Spleen (tissue), 11 donors: ENCODE measurements at regions not wholly inside any gene's neighbourhood (a gene's known extent, or its start where the extent isn't known, plus 50 kb on each side); places are given as distances from the start of the nearest gene placed in this dataset.

Experiments
- DNase-seq: peaks from one replicate; pipeline ENCODE4 v3.0.0-alpha.2; 2020
- H3K27ac ChIP-seq, 8 donors: fragments of 200-600 bp; sonication (generic) in 7 of 8; 1 replicate in 4 of 8; 2 replicates in 4 of 8; pipeline versions ENCODE4 v1.5.0 to v1.8.0; 2016 to 2021; ENCODE audit warnings: inconsistent platforms in 4 of 8, mild to moderate bottlenecking in 4 of 8, moderate library complexity in 1 of 8
- H3K27me3 ChIP-seq, 7 donors: fragments of 200-600 bp; sonication (generic) in 6 of 7; replicated peaks in 1 of 7; 1 replicate in 4 of 7; 2 replicates in 3 of 7; pipeline versions ENCODE4 v1.5.0 to v1.8.0; 2016 to 2021; ENCODE audit warnings: inconsistent platforms in 3 of 7, mild to moderate bottlenecking in 1 of 7
- H3K36me3 ChIP-seq, 6 donors: fragments of 200-600 bp; sonication (generic) in 5 of 6; 1 replicate in 4 of 6; 2 replicates in 2 of 6; pipeline versions ENCODE4 v1.5.0 to v1.8.0; 2016 to 2021; ENCODE audit warnings: inconsistent platforms in 2 of 6
- H3K4me1 ChIP-seq, 6 donors: fragments of 200-600 bp; sonication (generic) in 5 of 6; 1 replicate in 3 of 6; 2 replicates in 3 of 6; pipeline versions ENCODE4 v1.5.0 to v1.8.0; 2016 to 2021; ENCODE audit warnings: inconsistent platforms in 3 of 6
- H3K4me3 ChIP-seq, 8 donors: fragments of 200-600 bp; sonication (generic) in 7 of 8; 1 replicate in 4 of 8; 2 replicates in 4 of 8; pipeline versions ENCODE4 v1.5.0 to v1.8.0; 2016 to 2021; ENCODE audit warnings: inconsistent platforms in 4 of 8, mild to moderate bottlenecking in 4 of 8, moderate library complexity in 2 of 8
- H3K9me3 ChIP-seq, 8 donors: fragments of 200-600 bp; sonication (generic) in 7 of 8; 1 replicate in 4 of 8; 2 replicates in 4 of 8; pipeline versions ENCODE4 v1.5.0 to v1.8.0; 2016 to 2021; ENCODE audit warnings: inconsistent platforms in 4 of 8
- POLR2A ChIP-seq, 3 donors: fragments of 450-650 bp; IDR thresholded peaks; one replicate each; pipeline ENCODE4 v1.5.1; 2017; ENCODE audit warnings: antibody characterized with exemption in 3 of 3, mild to moderate bottlenecking in 1 of 3
- POLR2AphosphoS5 ChIP-seq, 3 donors: sonication (generic); formaldehyde crosslinking; IDR thresholded peaks; one replicate each; pipeline ENCODE4 v1.5.1; 2017; ENCODE audit warnings: antibody characterized with exemption in 3 of 3
- WGBS, 5 donors: extraction: QIAGEN DNeasy Blood & Tissue Kit in 3 of 5; methylation state at CpG; one replicate each; pipeline versions ENCODE4 v1.1.5 to v1.1.7; 2013 to 2018; 5-methylcytosine and 5-hydroxymethylcytosine counted together
- intact Hi-C: fragments of 100-400 bp; cut with DNase I; formaldehyde crosslinking; loops from one replicate; pipeline ENCODE4 v1.15.0; 2023; ENCODE audit warnings: low total_unique reads
- TF ChIP-seq, protein P1 (sequence below), 11 experiments: fragments of 200-600 bp in 7 of 11; fragments of 450-650 bp in 4 of 11; sonication (generic) in 4 of 11; IDR thresholded peaks in 8 of 11; conservative IDR thresholded peaks in 3 of 11; 1 replicate in 7 of 11; 2 replicates in 4 of 11; pipeline versions ENCODE4 v1.4.0 to v1.8.0; 2016 to 2021; ENCODE audit warnings: antibody characterized with exemption in 11 of 11, inconsistent platforms in 4 of 11, mild to moderate bottlenecking in 1 of 11
- donor health status: healthy with polysubstance abuse.
- donor health status: DM: no; HTN: no; CAD: no; lungs with moderate emphysema.
- donor health status: DM: no; HTN: no; CAD: no.
- donor health status: Bipolar disorder and iron deficiency.
- donor health status: healthy.
- donor health status: DM: no; HTN: no; CAD: no.
- donor health status: DM: yes; HTN: yes; CAD: no.

DNA sequence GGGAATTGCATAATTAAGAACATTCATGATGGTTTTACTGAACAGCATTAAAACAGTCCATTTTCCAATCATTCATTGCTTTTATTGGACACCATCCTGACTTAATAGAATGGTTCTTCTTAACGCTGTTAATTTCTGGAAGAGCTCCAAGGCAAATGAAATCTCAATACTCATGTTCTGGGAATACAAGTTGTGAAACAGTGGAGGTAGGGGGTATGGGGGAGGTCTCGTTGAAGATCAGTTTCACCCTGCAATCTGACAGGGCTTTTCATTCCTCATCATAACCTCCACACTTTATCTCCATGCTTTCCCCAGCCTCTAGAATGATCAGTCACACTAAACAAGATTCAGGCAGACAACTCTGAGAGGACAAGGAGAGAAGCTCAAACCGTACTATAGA lies 113.6 kb downstream of the ETAA1 start:
- Histone ChIP-seq H3K4me1 (no peaks in the 10 kb centered on the region), H3K9me3 (no peaks in the 10 kb centered on the region), H3K36me3 (no peaks in the 10 kb centered on the region), H3K27me3 (no peaks in the 10 kb centered on the region), H3K4me3 (no peak overlapping the region), H3K27ac (no peak overlapping the region)
- DNase-seq, result no peak
- WGBS, 5 donors, result 74 to 78% (median 78%) methylated on average over 3 of the region's 3 CpGs
- no peak for TF ChIP-seq POLR2A (IDR thresholded peaks at IDR 0.05)
- TF ChIP-seq, protein P1, sequence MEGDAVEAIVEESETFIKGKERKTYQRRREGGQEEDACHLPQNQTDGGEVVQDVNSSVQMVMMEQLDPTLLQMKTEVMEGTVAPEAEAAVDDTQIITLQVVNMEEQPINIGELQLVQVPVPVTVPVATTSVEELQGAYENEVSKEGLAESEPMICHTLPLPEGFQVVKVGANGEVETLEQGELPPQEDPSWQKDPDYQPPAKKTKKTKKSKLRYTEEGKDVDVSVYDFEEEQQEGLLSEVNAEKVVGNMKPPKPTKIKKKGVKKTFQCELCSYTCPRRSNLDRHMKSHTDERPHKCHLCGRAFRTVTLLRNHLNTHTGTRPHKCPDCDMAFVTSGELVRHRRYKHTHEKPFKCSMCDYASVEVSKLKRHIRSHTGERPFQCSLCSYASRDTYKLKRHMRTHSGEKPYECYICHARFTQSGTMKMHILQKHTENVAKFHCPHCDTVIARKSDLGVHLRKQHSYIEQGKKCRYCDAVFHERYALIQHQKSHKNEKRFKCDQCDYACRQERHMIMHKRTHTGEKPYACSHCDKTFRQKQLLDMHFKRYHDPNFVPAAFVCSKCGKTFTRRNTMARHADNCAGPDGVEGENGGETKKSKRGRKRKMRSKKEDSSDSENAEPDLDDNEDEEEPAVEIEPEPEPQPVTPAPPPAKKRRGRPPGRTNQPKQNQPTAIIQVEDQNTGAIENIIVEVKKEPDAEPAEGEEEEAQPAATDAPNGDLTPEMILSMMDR (IDR thresholded peaks at IDR 0.05 in 8 of 11, conservative IDR thresholded peaks at IDR 0.05 in 3 of 11), result no peak
- no peak for TF ChIP-seq POLR2AphosphoS5 (IDR thresholded peaks at IDR 0.05)
- intact Hi-C loops, result no loop called here

DNA sequence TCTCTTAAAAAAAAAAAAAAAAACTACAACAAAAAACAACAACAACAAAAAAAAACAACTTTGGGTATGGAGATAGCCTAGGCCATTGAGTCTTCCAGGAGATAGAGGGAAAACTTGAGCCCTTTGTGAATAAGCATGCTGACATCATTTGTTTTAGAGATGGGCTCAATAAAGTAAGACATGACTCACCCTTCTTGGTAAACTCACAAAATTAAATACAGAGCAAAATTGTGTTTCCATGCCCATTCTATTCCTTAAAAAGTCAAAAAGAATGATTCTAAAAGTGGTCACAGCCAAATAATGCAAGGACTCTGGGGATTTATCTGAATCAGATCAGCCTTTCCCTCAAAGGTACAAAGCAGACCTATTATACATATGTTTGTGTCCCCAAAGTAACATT lies 117.4 kb downstream of the ETAA1 start:
- Histone ChIP-seq H3K27ac (no peak overlapping the region), H3K4me3 (no peak overlapping the region), H3K9me3 (no peaks in the 10 kb centered on the region), H3K4me1 (no peaks in the 10 kb centered on the region), H3K27me3 (no peaks in the 10 kb centered on the region), H3K36me3 (no peaks in the 10 kb centered on the region)
- intact Hi-C loops, result no loop called here
- no peak for DNase-seq
- TF ChIP-seq POLR2AphosphoS5 (IDR thresholded peaks at IDR 0.05), result no peak
- TF ChIP-seq, protein P1 (IDR thresholded peaks at IDR 0.05 in 8 of 11, conservative IDR thresholded peaks at IDR 0.05 in 3 of 11), result no peak

DNA sequence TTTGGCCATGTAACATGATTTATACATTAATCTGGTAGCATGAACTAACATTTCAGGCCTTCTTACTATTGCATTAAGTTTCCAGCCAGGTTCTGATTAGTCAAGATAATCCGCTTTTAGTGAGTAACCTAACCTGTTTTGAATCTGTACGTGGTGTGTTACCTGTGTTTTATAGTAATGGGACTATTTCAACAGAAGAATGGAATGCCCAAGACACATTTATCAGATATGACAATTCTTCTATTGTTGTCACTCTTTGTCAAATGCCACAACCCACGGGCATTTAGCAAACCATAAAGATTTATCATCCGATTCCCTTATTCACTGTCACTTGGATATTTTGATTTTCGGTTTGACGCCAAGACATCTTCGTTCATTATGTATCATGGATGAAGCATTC lies 117.9 kb downstream of the ETAA1 start:
- Histone ChIP-seq H3K36me3 (no peaks in the 10 kb centered on the region), H3K27ac (no peak overlapping the region), H3K9me3 (no peaks in the 10 kb centered on the region), H3K4me3 (no peak overlapping the region), H3K27me3 (no peaks in the 10 kb centered on the region), H3K4me1 (no peaks in the 10 kb centered on the region)
- intact Hi-C loops, result no loop called here
- TF ChIP-seq POLR2A (IDR thresholded peaks at IDR 0.05), result no peak
- TF ChIP-seq, protein P1 (IDR thresholded peaks at IDR 0.05 in 8 of 11, conservative IDR thresholded peaks at IDR 0.05 in 3 of 11), result no peak
- TF ChIP-seq POLR2AphosphoS5 (IDR thresholded peaks at IDR 0.05), result no peak
- 91 to 95% (median 94%) methylated on average over 7 of the region's 7 CpGs for WGBS, 5 donors
- DNase-seq, result no peak

DNA sequence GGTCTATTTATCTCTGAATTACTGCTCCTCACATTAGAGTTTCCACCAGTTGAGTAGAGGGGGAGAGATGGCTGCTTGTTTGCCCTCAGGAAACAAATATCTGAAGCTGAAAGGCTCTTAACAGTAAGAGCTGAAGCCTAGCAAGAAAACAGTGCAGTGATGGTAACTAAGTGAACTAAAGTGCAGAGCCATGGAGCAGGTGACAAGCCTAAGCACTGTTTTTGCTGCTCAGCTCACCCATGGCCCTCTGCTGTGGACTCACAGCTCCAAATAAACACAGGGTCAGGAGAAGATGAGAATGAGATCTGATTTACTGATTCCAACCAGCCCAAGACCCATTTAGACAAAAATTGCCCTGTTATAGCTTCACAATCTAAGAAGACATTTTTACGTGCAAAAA lies 118.4 kb downstream of the ETAA1 start:
- intact Hi-C loops, result no loop called here
- Histone ChIP-seq H3K27ac (no peak overlapping the region), H3K36me3 (no peaks in the 10 kb centered on the region), H3K9me3 (no peaks in the 10 kb centered on the region), H3K4me1 (no peaks in the 10 kb centered on the region), H3K4me3 (no peak overlapping the region), H3K27me3 (no peaks in the 10 kb centered on the region)
- TF ChIP-seq POLR2AphosphoS5 (IDR thresholded peaks at IDR 0.05), result no peak
- TF ChIP-seq, protein P1 (IDR thresholded peaks at IDR 0.05 in 8 of 11, conservative IDR thresholded peaks at IDR 0.05 in 3 of 11), result no peak
- no peak for TF ChIP-seq POLR2A (IDR thresholded peaks at IDR 0.05)
- 76 to 97% (median 85%) methylated on average over 1 of the region's 1 CpG for WGBS, 5 donors
- DNase-seq, result no peak
